Epithelial cell of proximal tubule (primary cell): ENCODE measurements at regions not wholly inside any gene's neighbourhood (a gene's known extent, or its start where the extent isn't known, plus 50 kb on each side); places are given as distances from the start of the nearest gene placed in this dataset.

Experiments
- DNase-seq: peaks from one replicate; pipeline ENCODE4 v3.0.0-alpha.2; 2011; ENCODE audit warnings: low read depth
- H3K4me3 ChIP-seq: 2 replicates; pipeline ENCODE4 v1.5.1; 2011; ENCODE audit warnings: low read depth, mild to moderate bottlenecking, low read length
- TF ChIP-seq, protein P1 (sequence below): conservative IDR thresholded peaks from 2 replicates; pipeline ENCODE4 v1.5.1; 2012; ENCODE audit warnings: low read depth, mild to moderate bottlenecking, low read length

DNA sequence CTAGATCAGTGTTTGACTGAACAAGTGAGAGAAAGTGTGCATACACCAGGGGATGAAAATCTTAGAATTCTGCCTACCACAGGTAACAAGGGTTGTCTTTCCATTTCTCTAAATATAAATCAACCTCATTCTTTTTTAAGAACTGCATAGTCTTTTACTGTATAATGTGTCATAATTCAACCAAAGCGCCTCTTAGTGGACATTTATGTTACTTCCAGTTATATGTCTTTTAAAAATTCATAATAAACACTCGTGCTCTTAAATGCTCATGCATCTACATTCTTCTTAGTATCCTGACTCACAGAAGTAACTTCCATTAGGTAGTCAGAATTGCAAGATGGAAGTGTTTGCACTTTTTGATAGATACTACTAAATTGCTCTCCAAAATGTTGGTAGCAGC lies 76.2 kb downstream of the CHRNA1 start:
- no peak for DNase-seq
- H3K4me3 ChIP-seq = no peak overlapping the region
- TF ChIP-seq, protein P1, sequence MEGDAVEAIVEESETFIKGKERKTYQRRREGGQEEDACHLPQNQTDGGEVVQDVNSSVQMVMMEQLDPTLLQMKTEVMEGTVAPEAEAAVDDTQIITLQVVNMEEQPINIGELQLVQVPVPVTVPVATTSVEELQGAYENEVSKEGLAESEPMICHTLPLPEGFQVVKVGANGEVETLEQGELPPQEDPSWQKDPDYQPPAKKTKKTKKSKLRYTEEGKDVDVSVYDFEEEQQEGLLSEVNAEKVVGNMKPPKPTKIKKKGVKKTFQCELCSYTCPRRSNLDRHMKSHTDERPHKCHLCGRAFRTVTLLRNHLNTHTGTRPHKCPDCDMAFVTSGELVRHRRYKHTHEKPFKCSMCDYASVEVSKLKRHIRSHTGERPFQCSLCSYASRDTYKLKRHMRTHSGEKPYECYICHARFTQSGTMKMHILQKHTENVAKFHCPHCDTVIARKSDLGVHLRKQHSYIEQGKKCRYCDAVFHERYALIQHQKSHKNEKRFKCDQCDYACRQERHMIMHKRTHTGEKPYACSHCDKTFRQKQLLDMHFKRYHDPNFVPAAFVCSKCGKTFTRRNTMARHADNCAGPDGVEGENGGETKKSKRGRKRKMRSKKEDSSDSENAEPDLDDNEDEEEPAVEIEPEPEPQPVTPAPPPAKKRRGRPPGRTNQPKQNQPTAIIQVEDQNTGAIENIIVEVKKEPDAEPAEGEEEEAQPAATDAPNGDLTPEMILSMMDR = peak; percentile 39

DNA sequence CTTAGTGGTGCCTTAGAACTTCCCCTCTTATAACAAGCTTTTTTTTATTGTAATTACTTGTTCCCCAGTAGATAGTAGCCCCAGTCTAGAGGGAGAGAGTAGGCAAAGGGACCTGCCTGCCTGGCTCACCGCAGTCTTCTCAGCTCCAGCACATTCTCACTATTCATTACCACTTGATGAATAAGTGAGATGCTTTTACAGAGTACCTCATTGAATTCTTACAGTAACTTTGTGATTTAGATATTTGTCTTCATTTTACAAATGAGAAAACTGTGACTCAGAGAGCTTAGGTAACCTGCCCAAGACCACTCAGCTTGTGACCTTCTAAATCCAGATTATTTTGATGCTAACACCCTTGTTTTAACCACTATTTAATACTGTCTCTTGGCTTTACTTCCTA lies 77.8 kb downstream of the CHRNA1 start:
- DNase-seq = no peak
- H3K4me3 ChIP-seq = no peak overlapping the region
- TF ChIP-seq, protein P1 = no peak

DNA sequence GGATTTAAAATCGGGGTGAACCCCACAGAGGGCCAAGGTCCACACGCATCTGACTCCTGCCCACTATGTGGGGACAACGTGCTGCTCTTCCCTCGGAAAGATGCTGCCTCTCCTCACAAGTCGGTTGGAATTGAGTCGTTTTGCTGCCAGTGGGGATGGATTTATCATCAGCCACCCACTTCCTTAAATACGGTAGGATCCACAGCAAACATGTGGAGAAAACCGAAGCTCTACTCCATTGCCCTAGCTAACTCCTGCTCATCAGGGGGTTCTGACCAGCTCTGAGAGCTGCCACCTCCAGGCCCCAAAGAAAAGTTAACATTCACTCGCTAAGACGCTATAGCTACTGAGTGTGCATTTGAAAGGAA lies 80.9 kb downstream of the CHRNA1 start:
- peak overlapping the region; percentile 81 for H3K4me3 ChIP-seq
- TF ChIP-seq, protein P1 = peak; percentile 35
- DNase-seq = no peak

DNA sequence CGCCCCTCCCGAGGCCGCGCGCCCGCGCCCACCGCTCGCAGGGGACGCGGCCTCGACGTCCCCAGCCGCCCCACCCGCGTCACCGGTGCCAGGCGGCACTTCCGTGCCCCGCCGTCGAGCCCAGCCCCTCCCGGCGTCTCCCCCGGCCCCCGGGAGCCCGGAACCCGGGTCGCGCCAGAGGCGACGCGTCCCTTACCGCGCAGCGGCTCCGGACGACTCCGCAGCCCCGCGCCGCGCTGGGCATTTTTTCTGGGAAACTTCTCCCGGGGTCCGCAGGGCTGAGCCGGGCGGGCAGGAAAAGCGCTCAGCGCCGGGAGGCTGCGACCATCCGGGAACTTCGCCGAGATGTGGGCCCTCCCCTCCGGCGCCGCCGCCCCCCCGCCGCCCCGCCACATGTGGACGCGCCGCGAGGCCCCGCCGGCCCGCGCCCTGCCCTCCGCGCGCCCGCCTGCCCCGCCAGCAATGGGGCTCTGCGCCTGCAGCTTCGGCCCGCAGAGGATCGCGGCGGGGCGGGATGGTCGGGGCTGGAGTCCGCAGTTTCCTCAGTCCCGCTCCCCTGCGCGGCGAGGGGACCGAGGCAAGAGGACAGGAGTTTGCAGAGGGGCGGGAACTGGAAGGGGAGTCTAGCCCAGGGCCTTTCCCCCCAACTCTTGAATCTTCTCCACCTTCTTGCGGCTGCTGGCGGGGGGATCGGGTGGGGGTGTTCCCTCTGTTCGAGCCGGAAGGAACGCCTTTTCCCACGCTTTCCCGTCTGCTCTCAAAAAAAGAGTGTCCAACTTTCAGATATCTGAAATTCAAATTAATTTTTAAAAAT lies 81.5 kb downstream of the CHRNA1 start:
- DNase-seq = no peak
- TF ChIP-seq, protein P1 = no peak
- peak overlapping the region; percentile 81 for H3K4me3 ChIP-seq

DNA sequence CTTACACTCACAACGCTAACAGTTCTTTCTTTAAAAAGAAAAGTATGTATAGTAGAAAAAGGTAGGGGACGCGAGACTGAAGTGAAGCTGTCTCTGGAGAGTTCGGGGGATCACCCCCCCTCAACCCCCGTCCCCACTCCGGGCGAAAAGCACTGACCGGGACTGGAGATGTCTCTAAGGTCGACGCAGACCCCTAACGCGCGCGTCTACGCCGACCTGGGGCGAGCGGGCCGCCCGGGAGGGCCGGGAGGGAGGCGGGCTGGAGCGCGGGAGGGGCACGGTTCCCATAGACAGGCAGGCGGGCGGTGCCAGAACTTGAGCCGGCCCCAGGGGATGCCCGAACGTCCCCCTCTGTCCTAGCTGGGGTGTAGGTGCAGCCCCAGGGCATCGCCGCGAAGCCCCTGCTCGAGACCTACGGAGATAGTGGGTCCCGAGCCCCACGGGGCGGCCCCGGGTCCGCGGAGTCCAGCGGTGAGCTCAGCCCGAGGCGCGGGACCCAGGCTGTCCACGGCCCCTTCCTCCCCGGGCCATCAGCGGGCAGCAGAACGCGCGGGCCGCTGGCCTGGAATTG lies 82.2 kb downstream of the CHRNA1 start:
- no peak for DNase-seq
- TF ChIP-seq, protein P1 = no peak
- H3K4me3 ChIP-seq = peak overlapping the region; percentile 81

DNA sequence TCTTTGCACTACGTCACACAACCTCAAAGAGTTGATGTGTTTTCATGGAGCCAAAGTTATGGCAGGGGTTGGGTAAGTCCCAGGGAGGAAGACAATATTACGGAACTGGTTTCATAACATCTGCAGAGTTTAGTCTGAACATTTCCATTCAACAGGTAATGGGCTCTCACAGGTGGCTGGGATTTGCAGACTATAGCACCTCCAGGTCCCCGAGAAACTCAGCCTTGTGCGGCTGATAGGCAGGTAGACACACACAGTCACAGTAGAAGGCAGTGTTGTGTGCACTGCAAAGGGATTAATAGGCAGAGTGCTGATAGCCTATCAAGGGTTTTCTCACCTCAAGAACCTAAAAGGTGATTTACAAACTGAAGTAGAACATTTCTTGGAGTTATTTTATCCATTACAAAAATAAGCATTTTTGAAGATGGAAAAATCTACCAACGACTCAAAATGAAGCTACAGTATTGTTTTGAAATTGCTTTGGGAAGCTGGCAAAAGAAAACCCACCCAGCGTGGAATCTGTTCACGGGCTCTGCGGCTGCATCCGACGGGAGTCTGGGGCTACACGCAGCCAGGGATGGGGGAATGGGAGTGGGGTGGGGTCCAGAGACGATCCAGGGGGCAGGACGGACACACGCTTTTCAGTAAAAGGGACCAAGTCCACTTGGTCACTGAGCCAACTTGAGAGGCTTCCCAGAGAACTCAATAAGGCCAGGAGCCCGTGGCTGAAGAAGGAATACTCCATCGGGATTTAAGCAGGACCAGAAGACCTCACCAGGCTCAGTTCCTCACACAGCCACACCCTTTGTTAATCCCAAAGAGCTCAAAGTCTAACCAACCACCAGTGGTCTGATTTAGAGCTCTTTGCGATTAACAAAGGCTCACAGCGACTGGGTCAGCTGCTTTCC lies 82.9 kb downstream of the CHRNA1 start:
- TF ChIP-seq, protein P1 = no peak
- peak overlapping the region; percentile 81 for H3K4me3 ChIP-seq
- DNase-seq = no peak
